ENCODE measurements at regions not wholly inside any gene's neighbourhood (a gene's known extent, or its start where the extent isn't known, plus 50 kb on each side); places are given as distances from the start of the nearest gene placed in this dataset.

DNA sequence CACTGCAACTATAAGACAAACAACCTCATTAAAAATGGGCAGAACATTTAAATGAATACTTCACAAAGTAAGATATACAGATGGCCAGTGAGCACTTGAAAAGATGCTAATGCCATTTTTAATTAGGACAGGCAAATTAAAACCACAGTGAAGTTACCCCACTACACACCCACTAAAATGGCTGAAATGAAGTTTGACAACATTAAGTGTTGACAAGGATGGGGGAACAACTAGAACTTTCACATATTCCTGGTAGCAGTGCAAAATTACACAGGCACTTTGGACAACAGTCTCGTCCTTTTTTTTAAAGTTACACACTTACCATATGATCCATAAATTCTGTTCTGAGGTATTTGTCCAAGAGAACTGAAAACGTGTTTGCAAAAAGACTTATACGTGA, 278.9 kb upstream of the DIO3 start:
- TF ChIP-seq, protein P1, sequence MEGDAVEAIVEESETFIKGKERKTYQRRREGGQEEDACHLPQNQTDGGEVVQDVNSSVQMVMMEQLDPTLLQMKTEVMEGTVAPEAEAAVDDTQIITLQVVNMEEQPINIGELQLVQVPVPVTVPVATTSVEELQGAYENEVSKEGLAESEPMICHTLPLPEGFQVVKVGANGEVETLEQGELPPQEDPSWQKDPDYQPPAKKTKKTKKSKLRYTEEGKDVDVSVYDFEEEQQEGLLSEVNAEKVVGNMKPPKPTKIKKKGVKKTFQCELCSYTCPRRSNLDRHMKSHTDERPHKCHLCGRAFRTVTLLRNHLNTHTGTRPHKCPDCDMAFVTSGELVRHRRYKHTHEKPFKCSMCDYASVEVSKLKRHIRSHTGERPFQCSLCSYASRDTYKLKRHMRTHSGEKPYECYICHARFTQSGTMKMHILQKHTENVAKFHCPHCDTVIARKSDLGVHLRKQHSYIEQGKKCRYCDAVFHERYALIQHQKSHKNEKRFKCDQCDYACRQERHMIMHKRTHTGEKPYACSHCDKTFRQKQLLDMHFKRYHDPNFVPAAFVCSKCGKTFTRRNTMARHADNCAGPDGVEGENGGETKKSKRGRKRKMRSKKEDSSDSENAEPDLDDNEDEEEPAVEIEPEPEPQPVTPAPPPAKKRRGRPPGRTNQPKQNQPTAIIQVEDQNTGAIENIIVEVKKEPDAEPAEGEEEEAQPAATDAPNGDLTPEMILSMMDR (IDR thresholded peaks at IDR 0.05): no peak
- no peak for TF ChIP-seq ZFX (IDR thresholded peaks at IDR 0.05; ENCODE audit: borderline replicate concordance)

Data from 22Rv1 (cell line).